HG02870 (cell line): ENCODE measurements at regions not wholly inside any gene's neighbourhood (a gene's known extent, or its start where the extent isn't known, plus 50 kb on each side); places are given as distances from the start of the nearest gene placed in this dataset.
"Not testable (repeated sequence)": the region's sequence is repeated elsewhere in the genome, so short reads cannot be mapped to it uniquely, and the experiment has no call there.

Experiments used
- ATAC-seq: cut with Tn5 transposase; IDR thresholded peaks from one replicate; pipeline ENCODE4 v1.9.1; 2021; ENCODE audit warnings: mild to moderate bottlenecking, moderate library complexity; ENCODE audit not compliant: unreplicated experiment

DNA sequence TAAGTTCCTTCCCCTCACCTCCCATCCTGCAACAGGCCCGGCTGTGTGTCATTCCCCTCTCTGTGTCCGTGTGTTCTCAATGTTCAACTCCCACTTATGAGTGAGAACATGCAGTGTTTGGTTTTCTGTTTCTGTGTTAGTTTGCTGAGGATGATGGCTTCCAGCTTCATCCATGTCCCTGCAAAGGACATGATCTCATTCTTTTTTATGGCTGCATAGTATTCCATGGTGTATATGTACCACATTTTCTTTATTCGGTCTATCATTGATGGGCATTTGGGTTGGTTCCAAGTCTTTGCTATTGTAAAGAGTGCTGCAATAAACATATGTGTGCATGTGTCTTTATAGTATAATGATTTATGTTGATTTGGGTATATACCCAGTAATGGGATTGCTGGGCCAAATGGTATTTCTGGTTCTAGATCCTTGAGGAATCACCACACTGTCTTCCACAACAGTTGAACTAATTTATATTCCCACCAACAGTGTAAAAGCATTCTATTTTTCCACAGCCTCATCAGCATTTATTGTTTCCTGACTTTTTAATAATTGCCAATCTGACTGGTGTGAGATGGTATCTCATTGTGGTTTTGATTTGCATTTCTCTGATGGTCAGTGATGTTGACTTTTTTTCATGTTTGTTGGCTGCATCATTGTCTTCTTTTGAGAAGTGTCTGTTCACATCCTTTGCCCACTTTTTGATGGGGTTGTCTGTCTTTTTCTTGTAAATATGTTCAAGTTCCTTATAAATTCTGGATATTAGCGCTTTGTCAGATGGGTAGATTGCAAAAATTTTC is 174.1 kb upstream of the PHACTR1 start:
- ATAC-seq: not testable (repeated sequence)

DNA sequence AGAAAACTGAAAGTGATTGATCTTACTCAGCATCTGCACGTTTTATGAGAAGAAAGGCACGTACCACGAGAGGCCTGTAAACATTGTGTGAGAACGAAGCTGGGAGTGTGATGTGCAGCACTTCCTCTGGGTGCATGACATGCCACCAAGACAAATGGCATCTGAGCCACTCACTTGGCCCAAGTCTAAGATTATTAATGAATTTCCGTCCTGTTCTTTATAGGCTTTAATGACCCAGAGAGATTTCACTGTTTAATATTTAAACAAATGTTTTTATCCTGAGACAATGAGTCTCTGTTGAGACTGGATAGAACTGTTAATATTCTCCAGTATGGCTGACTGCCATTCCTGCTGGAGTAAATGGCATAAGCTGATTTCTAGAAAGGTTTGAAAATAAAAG is 172.6 kb upstream of the PHACTR1 start:
- no peak for ATAC-seq

DNA sequence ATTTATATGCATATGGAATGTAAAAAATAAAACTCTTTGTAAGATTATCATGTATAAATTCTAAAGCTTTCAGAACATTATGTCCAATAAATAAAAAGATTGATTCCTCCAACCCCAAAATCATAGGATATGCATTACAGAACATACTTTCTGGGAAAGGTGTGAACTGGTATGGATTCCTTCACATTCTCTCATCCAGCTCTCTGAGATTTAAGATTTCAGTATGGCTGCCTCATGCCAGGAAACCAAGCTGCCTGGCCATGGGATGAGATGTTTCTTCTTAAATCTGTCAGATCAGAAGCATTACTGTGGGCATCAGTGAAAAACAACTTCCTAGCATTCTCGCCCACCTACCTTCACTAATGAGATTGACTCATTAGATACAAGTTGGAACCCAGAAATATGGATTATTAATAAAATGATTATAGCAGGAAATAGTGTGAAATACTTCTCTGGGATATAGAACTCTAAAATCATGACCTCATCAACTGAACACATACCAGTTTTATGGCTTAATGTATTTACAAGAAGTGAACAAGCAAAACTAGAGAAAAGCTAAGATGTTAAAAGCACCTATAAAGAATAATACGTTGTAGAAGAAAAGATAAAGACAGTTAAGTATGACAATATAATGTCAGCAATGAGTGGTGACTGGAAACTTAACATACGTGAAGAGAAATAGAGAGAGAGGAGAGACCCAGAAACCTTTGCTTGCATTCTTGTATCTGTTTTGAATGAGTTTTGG is 171.6 kb upstream of the PHACTR1 start:
- ATAC-seq: no peak

DNA sequence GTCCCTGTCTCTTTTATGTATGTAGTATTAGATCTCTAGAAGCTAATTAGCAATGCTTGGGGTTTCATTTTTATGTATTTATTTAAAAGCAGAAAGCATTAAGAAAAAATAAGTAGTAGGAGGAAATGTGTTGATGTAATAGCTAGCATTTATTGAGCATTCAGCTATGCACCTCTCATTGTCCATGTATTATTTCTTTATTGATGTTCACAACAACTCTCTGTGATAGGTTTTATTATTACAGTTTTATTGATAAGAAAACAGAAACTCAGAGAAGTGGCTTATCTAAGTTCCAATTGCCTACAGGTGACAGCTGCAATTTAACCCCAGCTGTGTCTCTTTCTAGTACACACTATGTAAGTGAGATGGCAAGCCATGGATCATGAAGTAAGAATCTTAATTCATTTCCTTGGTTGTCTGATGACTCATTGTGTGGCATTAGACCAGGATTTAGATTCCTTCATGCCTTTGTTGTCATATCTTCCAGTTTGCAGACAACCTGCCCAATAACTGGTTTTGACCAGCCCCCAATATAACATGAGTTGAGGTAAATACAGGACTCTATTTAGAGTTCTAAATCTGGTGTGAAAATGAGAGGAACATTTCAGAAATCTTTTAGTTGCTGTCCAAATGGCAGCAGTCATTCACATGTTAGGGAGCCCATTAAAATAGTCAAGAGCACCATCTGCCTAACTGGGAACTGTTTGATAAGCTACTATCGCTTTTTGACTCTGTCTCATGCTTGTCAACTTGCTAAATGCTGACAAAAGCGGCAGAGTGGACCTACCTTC is 170.8 kb upstream of the PHACTR1 start:
- no peak for ATAC-seq

DNA sequence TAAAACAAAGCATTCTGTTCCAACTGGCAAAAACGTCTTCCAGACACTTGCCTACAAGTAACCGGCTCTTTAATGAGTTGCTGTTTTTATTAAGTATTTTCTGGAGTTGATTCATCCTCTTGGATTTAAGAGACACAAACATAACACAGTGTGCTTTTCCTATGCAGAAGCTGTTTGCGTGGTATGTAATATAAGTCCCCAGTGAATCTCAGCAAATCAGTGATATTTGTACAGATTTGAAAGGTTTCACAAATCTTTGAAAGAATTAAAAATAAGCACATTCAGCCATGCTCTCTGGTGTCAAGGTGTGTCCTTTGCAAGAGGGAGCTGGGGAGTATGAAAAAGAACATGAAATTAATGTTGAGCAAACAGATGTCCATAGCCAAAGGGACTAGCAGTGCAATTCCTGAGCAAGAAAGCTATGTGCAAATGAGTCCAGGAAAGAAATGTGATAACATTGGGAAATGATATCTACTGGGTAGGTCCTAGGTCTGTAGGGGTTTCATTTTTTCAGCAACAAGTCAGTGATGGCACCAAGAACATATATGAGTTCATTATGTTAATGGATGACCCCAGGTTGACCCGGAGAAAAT is 170.1 kb upstream of the PHACTR1 start:
- no peak for ATAC-seq

DNA sequence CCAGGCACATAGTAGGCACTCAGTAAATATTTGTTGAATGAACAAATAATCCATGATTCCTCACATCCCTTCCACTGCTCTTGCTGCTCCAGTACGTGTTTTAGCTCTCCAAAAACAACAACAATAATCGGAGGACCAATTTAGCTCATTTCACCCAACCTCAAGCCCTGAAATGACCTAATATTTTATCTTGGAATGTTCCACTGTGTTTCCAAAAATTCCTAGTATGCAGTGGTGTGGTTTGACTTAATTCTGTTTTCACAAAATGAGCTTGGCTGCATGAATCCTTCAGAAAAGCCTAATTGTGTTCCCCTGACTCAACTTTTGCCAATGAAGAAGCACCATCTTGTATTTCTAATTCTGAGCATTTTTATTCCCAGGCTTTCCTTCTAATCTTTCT is 168.0 kb upstream of the PHACTR1 start:
- no peak for ATAC-seq

DNA sequence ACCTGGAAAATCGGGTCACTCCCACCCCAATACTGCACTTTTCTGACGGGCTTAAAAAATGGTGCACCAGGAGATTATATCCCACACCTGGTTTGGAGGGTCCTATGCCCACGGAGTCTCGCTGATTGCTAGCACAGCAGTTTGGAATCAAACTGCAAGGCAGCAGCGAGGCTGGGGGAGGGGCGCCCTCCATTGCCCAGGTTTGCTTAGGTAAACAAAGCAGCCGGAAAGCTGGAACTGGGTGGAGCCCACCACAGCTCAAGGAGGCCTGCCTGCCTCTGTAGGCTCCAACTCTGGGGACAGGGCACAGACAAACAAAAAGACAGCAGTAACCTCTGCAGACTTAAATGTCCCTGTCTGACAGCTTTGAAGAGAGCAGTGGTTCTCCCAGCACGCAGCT is 167.1 kb upstream of the PHACTR1 start:
- not testable (repeated sequence) for ATAC-seq

DNA sequence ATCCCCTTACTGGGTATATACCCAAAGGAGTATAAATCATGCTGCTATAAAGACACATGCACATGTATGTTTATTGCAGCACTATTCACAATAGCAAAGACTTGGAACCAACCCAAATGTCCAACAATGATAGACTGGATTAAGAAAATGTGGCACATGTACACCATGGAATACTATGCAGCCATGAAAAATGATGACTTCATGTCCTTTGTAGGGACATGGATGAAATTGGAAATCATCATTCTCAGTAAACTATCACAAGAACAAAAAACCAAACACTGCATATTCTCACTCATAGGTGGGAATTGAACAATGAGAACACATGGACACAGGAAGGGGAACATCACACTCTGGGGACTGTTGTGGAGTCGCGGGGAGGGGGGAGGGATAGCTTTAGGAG is 161.7 kb upstream of the PHACTR1 start:
- ATAC-seq: not testable (repeated sequence)

DNA sequence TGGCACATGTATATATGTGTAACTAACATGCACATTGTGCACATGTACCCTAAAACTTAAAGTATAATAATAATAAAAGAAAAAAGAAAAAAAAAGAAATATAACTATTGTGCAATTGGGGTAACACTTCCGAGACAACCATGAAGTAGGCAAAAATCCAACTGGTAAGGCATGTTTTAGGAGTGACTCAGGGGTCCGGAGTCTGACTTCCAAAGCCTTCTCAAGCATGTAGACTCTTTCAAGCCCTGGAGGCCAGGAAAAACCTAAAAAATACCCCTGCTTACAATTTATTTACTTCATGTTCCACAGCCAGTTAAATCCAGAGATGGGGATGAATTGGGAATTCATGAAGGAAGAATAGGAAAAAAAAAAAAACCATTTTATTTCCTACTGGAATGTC is 161.3 kb upstream of the PHACTR1 start:
- no peak for ATAC-seq

DNA sequence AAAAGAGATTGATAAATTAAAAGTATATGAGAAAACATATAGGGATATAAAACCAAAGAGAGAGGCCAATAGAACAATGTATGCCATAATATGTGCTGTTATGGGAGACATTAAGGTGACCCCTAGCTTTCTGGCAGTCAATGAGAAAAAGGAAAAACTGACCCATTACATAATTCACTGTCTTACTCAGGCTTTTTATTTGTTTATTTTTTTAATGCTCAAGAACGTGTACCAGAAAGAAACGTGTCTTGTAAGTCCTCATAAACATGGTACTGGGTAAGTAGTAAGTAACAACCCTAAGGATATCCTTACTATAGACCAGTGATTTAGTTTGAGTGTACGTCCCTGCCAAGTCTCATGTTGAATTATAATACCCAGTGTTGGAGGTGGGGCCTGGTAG is 160.8 kb upstream of the PHACTR1 start:
- ATAC-seq: no peak

DNA sequence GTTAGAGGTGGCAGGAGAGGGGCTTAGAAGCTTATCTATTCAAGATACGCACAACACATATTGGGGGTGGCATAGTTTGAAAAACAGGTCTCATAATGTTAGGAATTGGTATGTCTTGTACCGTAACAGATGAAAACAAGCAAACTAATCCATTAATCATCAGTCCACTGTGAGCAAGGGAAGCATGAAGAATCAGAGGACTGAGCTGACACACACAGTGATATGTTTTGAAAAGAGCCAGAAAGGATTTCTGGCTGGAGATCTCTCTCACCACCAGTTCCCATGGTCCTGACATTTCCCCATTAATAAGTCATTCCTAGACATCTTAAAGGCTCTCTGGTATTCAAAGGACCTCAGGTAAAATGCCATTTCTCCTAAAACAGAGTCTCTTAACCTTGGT is 158.8 kb upstream of the PHACTR1 start:
- no peak for ATAC-seq

DNA sequence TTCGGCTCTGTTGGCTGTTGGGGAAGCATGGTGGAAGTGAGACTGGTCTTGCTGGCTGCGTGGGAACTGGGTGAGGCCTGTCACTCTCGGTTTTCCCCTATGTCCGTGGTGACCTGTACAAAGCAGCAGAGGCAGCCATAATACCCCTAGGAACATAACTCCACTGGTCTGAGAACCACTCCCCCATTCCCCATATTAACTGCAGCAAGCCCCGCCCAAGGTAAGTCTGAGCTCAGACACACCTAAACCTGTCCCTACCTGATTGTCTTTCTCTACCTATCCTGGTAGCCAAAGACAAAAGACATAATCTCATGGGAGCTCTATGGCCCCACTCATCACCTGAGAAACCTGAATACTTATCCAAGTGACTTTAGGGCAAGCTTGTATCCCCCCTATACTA is 156.3 kb upstream of the PHACTR1 start:
- no peak for ATAC-seq

DNA sequence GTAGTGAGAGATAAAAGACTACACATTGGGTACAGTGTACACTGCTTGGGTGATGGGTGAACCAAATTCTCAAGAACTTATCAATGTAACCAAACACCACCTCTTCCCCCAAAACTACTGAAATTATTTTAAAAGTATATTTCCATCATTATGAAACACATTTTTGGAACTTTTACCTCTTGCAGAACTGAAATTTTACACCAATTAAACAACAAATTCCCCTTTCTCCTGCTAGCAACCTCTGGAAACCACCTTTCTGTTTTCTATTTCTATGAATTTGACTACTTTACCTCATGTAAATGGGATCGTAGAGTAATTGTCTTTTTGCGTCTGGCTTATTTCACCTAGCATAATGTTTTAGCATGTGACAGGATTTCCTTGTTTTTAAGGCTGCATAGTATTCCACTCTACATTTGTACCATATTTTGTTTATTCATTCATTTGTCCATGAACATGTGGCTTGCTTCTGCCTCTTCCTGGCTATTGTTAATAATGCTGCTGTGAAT is 149.9 kb upstream of the PHACTR1 start:
- ATAC-seq: no peak

DNA sequence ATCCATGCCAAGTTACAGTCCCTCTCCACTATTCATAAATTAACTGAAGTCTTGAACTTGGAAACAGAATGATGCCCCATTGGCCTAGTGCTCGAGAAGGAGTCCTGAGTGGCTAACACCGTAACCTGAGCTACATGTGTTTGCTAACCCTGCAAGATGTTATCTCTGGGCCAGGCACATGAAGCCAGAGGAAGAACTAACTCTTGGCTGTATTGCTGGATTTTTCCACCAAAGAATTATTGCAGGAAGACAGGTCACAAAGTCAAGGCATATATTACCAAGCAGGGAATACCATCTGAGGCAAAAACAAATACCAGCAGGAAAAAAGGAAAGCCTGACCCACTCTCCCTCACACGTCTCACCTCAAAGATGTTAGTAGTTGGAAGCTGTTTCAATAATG is 148.9 kb upstream of the PHACTR1 start:
- no peak for ATAC-seq

DNA sequence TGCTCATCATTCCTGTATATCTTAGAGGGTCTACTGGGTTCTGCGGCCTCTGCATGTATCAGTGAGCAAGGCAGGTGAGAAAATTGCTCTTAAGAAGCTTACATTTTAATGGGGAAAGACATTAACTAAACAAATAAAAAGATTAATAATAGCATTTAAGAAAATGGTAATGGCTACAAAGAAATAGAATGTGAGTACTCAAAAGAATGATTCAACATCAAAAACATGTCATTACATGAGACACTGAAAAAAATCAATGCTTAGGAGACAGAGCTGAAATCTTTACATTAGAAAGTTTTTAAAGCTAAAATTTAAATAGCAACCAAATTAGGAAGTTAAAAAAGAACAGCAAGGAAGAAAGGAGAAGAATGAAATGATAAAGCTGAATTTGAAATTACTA is 146.9 kb upstream of the PHACTR1 start:
- ATAC-seq: no peak

DNA sequence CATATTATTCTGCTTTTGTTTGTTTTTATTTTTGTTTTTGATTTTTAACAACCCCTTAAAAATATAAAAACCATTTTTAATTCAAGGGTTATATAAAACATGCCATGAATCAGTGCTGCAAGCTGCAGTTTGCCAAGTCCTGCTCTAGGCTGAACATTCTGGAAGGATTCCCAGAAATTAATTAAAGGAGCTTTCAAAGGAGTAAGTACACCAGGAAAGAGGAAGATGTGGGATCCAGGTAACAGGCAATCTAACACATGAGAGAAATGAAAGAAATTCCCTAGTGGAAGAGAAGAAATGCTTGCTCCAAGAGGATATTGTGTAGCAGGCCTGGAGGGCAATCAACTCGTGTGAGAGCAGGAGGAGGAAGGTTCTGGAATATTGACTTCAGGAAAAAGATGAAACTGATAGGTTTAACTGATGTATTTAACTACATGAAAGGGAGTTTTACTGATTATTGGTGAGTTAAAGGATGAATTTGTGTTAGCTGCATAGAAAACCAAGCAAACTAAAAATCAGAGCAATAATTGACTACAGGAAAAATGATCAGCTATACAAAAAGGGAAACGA is 146.0 kb upstream of the PHACTR1 start:
- no peak for ATAC-seq

DNA sequence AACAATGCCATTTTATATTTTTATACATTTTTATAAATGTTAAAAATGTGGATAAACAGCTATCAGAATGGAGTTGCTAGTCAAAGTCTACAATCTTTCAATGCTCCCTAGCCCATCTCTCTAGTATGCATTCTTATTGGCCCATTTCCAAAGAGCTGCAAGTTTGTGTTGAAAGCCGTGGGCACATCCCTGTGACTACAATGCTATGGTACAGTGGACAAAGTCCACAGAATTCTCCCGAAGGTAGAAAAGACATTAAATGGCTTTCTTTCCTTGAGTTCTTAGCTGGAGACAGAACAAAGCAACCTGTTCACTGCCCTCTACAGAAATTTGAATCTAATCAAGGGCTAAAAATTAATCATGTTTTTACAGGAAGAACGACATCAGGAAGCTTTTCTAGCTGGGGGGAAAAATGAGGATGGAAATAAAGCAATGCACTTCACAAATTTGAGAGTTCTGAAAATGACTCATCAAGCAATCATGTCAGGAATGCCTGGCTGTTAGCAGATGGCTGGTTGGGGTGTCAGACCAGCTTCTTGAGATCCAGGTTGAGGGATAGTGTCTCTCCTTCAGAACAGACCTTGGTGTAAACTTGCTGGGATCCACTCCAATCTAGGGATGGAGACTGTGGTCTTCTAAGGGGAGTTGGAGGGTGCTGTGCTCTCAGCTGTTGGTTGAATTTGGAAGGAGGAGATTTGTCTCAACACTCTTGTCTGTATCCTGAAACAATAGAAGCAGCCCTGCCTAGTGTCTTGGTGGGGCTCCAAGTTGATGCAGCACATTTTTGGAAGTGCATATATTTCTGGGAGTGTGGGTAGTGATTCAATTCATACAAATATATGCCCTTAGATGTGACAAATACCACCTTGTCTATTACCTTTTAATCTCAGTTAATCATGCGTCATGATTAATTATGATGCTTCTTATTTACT is 143.4 kb upstream of the PHACTR1 start:
- ATAC-seq: no peak

DNA sequence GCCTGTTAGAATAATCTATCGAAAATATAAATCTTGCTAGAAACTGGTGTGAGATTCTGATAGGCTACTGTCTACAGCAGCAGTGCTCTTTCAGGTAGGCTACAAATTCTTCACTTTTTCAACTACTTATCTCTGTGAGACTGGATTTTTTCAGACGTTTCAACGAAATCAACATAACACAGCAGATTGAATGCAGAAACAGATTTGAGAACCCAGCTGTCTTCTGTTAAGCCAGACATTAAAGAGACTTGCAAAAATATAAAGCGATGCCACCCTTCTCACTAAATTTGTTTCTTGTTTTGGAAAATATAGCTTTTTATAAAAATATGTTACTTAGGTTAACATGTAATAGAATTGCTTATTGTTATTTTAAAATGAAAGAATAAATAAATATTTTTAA is 140.6 kb upstream of the PHACTR1 start:
- no peak for ATAC-seq

DNA sequence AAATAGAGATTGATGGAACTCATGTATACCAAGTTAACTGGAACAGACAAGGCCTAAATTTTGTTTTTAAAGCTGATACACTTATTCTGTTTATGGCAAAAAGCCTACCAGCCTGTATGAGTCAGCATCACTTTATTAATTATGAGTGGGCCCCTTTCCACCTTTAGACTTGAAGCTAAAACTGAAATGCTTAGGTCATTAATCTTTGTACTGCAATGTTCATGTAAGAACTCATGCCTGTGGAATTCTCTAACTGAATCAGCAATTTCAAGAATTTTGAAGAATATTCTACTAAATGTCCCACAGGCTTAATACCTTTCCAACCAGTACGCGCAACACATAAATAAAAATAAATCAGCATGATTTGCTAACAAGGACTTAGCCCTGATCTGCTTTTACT is 140.2 kb upstream of the PHACTR1 start:
- no peak for ATAC-seq
